GM12873 (cell line): ENCODE measurements at regions not wholly inside any gene's neighbourhood (a gene's known extent, or its start where the extent isn't known, plus 50 kb on each side); places are given as distances from the start of the nearest gene placed in this dataset.

ENCODE experiments used
- CTCF ChIP-seq: IDR thresholded peaks from 2 replicates; pipeline ENCODE4 v1.5.1; 2012; ENCODE audit warnings: low read depth, mild to moderate bottlenecking, moderate library complexity, low read length, control low read depth; ENCODE audit not compliant: insufficient read depth; ENCODE audit errors: missing control alignments

- no peak for TF ChIP-seq CTCF
These were observed 53.6 kb upstream of the RORA start for GRCh38 chr15:61282661-61283060.

DNA sequence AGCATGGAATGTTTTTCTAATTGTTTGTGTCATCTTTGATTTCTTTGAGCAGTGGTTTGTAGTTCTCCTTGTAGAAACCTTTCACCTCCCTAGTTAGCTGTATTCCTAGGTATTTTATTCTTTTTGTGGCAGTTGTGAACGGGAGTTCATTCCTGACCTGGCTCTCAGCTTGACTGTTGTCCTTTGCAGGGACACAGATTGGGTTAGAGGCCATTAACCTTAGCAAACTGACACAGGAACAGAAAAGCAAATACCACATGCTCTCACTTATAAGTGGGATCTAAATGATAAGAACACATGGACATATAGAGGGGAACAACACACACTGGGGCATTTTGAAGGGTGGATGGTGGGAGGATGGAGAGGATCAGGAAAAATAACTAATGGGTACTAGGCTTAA is 52.2 kb upstream of the RORA start:
- TF ChIP-seq CTCF: no peak
